ENCODE measurements at regions not wholly inside any gene's neighbourhood (a gene's known extent, or its start where the extent isn't known, plus 50 kb on each side); places are given as distances from the start of the nearest gene placed in this dataset.
"Not testable (repeated sequence)": the region's sequence is repeated elsewhere in the genome, so short reads cannot be mapped to it uniquely, and the experiment has no call there.

GRCh38 chr20:53783768-53784167, 190.1 kb upstream of the ZNF217 start:
- no peak overlapping the region for H3K4me3 ChIP-seq
- DNase-seq (ENCODE audit: low spot score in 2 of 2) = no peak
- whole genome bisulfite sequencing, 2 donors = 80 to 84% methylated on average over 3 of the region's 3 CpGs
- H3K27me3 ChIP-seq = no peaks in the 10 kb centered on the region
- no peaks in the 10 kb centered on the region for H3K36me3 ChIP-seq
- peaks cover 0 to 12% (median 5%) of the 10 kb centered on the region in 4 donors for H3K4me1 ChIP-seq
- TF ChIP-seq POLR2A (IDR thresholded peaks at IDR 0.05) (no peak), CTCF (IDR thresholded peaks at IDR 0.05) (no peak), EP300 (IDR thresholded peaks at IDR 0.05) (no peak)
- H3K27ac ChIP-seq = no peak overlapping the region
- H3K9me3 ChIP-seq = no peaks in the 10 kb centered on the region

DNA sequence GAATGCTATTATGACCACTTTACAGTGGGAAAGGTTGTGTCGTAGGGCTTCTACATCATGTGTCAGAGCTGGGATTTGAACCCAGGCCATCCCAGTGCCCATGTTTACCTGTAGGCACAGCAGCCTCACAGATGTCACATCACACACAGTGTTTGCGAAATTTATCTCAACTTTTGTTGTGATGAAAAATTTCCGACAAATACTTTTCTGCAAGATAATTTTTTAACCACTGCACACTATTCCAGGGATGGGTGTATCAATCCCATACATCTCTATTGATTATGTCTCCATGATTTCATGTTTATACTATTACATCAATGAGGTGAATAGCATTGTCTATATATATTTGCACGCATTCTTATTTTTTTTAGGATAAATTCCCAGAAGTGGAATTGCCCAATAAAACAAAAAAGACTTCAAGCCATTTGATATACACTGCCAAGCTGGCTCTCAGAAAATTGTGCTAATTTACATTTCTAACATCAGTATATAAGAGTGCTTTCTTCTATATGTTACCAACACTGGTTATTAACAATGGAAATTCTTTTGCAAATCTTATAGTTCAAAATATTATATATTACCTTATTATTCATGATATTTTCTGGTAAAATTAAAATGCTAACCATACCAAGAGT, 189.1 kb upstream of the ZNF217 start:
- no peak for DNase-seq (ENCODE audit: low spot score in 2 of 2)
- TF ChIP-seq CTCF (IDR thresholded peaks at IDR 0.05) = no peak
- no peak for TF ChIP-seq POLR2A (IDR thresholded peaks at IDR 0.05)
- no peak for TF ChIP-seq EP300 (IDR thresholded peaks at IDR 0.05)
- no peaks in the 10 kb centered on the region for H3K36me3 ChIP-seq
- H3K4me3 ChIP-seq = no peak overlapping the region
- 88 to 94% methylated on average over 4 of the region's 4 CpGs for WGBS, 2 donors
- H3K4me1 ChIP-seq = peaks cover 0 to 12% (median 5%) of the 10 kb centered on the region in 4 donors
- H3K27me3 ChIP-seq = no peaks in the 10 kb centered on the region
- no peaks in the 10 kb centered on the region for H3K9me3 ChIP-seq
- H3K27ac ChIP-seq = no peak overlapping the region

DNA sequence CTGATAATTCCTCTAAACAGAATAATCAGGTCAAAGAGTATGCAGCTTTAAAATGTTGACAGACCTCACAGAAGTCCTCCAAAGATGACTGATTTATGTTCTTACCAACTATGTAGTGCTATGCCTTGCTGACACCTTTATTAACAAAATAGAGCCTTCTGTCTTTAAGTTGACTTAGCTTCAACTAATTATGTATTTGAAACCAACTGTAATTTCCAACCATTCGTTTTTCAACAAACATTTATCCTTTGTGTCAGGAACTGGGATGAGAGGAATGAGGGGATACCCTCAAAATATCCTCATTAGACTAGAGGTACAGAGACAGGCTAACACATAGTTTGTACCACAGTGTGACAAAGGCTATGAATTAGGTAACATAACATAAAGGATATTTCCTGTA, 186.2 kb upstream of the ZNF217 start:
- Histone ChIP-seq H3K27me3 (no peaks in the 10 kb centered on the region), H3K27ac (no peak overlapping the region), H3K9me3 (no peaks in the 10 kb centered on the region), H3K36me3 (no peaks in the 10 kb centered on the region), H3K4me3 (no peak overlapping the region), H3K4me1 (peaks cover 0 to under 1% (median 0%) of the 10 kb centered on the region in 4 donors)
- WGBS, 2 donors = 52 to 54% methylated on average over 1 of the region's 1 CpG
- TF ChIP-seq POLR2A (IDR thresholded peaks at IDR 0.05) = no peak
- TF ChIP-seq CTCF (IDR thresholded peaks at IDR 0.05) = no peak
- no peak for TF ChIP-seq EP300 (IDR thresholded peaks at IDR 0.05)
- no peak for DNase-seq (ENCODE audit: low spot score in 2 of 2)

- DNase-seq (ENCODE audit: low spot score in 2 of 2) = no peak
- WGBS, 2 donors = 95% methylated on average over 7 of the region's 7 CpGs
- no peak overlapping the region for H3K27ac ChIP-seq
- H3K27me3 ChIP-seq = no peaks in the 10 kb centered on the region
- H3K9me3 ChIP-seq = no peaks in the 10 kb centered on the region
- H3K36me3 ChIP-seq = no peaks in the 10 kb centered on the region
- no peak overlapping the region for H3K4me3 ChIP-seq
- H3K4me1 ChIP-seq = peaks cover 0 to 11% (median 3%) of the 10 kb centered on the region in 4 donors
- TF ChIP-seq CTCF (IDR thresholded peaks at IDR 0.05) (no peak), EP300 (IDR thresholded peaks at IDR 0.05) (no peak), POLR2A (IDR thresholded peaks at IDR 0.05) (no peak)
These were observed 185.1 kb upstream of the ZNF217 start for GRCh38 chr20:53778736-53779135.

DNA sequence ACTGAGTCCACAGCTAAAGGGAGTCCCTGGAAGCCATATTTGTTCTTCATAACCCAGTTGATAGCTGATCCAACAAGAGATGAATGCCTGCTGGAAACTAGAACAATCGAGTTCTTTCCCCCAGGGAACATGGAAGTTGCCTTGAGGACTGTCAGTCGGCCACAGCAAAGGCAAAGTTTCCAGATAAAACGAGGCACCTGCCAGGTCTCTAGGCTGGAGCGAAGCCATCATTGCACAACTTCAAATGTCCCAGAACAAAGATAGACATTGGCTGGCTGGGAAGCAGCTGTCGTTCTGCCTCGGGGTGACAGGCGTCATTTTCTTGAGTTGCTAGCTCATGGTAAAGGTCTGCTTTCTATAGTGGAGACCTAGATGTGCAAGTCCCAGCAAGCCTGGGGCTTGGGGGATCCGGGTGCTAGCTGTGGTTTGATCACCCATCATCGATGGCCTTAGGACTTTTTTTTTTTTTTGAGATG, 184.4 kb upstream of the ZNF217 start:
- no peak for DNase-seq (ENCODE audit: low spot score in 2 of 2)
- H3K36me3 ChIP-seq = no peaks in the 10 kb centered on the region
- H3K9me3 ChIP-seq = no peaks in the 10 kb centered on the region
- TF ChIP-seq EP300 (IDR thresholded peaks at IDR 0.05) = no peak
- TF ChIP-seq CTCF (IDR thresholded peaks at IDR 0.05) = no peak
- no peak for TF ChIP-seq POLR2A (IDR thresholded peaks at IDR 0.05)
- H3K27me3 ChIP-seq = no peaks in the 10 kb centered on the region
- H3K4me1 ChIP-seq = peaks cover 0 to 18% (median 7%) of the 10 kb centered on the region in 4 donors
- no peak overlapping the region for H3K4me3 ChIP-seq
- H3K27ac ChIP-seq = no peak overlapping the region
- WGBS, 2 donors = 82 to 85% methylated on average over 9 of the region's 9 CpGs

GRCh38 chr20:53777402-53777801, 183.8 kb upstream of the ZNF217 start:
- not testable (repeated sequence) for H3K27ac ChIP-seq; H3K27me3 ChIP-seq; H3K9me3 ChIP-seq; H3K4me3 ChIP-seq; H3K36me3 ChIP-seq; DNase-seq (ENCODE audit: low spot score in 2 of 2)
- peaks cover 0 to 19% (median 7%) of the 10 kb centered on the region in 4 donors for H3K4me1 ChIP-seq
- WGBS, 2 donors = 86 to 92% methylated on average over 7 of the region's 7 CpGs
